Frontal cortex (tissue), 3 donors: ENCODE measurements at regions not wholly inside any gene's neighbourhood (a gene's known extent, or its start where the extent isn't known, plus 50 kb on each side); places are given as distances from the start of the nearest gene placed in this dataset.
A peak's percentile ranks its signal among the peaks of the same experiment; 100 is the strongest.

Experiments
- DNase-seq, 2 donors: peaks; one replicate each; pipeline ENCODE4 v3.0.0; 2012; ENCODE audit warnings: low spot score in 2 of 2
- FAIRE-seq: peaks from 2 replicates; lab custom pipeline; 2012; peaks lifted over from hg19 to GRCh38; lab: Jason Lieb, UNC
- donor health status: control.
- donor health status: control.
- donor health status: control.

DNA sequence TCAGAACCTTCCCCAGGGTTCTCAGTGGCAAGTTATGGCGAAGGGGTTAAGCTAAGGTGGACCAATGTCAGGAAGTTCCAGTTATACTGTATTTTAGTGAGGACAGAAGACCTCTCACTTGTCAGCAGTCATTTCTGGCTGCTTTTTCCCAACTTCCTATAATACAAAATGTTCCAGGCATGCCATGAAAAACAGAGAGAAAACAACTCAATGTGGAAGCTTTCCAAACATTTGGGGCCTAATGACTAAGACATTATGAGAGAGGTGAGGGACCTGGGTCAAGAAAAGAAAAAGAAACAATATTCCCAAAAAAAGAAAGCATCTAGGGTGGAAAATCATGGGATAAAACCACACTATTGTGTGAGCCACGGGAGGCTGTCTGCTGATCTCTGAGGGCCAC lies 99.9 kb upstream of the MAP3K4 start:
- DNase-seq (no peak), FAIRE-seq (no peak)

DNA sequence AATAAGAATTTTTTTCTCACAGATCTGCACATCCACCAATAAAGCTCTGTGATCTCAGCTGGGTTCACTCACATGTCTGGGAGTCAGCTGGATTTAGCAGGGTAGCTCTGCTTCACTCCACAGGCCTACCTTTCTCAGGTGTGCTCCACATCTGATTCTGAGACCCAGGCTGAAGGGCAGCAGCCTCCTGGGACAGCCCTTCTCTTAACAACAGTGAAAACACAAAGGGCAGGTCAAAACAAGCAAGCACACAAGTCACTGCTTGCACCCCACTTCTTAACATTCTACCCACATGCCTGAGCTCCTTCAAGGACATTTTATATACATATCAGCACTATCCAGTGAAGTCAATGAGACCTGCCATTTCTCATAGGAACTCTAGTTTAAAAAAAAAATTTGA lies 96.0 kb upstream of the MAP3K4 start:
- FAIRE-seq, result no peak
- DNase-seq, result no peak

DNA sequence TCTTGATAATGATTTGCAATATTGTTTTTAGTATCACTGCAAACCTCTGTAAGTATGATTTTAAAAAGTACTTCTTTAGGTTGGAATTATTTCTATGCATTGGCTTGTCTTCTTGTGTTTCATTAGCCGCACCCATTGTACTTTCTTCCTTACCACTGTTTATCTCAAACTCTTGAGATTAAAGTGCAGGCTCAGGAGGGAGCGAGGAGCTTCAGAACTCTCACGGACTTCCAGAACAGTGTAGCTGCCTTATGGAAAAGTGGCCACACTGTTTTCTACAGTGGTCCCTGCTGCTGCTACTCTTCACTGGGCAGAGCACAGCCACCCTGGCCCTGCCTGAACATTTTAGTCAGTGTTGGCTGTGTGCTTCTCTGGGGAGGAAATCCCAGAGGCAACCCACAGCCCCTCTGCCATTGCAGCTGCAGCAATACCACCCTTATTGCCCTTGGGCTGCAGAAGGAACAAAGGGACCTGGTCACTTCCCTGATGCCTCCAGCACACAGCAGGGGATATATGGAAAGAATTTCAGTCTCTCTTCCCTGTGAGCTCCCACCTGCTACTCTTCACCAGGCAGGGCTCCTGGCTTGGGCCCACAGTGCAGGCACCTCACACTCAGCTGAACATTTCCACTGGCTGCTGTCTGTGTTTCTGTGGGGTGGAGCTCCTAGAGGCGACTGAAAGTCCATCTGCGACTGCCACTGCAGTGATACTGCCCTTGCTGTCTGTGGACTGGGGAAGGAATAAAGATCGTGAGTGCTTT lies 91.7 kb upstream of the MAP3K4 start:
- FAIRE-seq (no peak), DNase-seq (no peak)

DNA sequence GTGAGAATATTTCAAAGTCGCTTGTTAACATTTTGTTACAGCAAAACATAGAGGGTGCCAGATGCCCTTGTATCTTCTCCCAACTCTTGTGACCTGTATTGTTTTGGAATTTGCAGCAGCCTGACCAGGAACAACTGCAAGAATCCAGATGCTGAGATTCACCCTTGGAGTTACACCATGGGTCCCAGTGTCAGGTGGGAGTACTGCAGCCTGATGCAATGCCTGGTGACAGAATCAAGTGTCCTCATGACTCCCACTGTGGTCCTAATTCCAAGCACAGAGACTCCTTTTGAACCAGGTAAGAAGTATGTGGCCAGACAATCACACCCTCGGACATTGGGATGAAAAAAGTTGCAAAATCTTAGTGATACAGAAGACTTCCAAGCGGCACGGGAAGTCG lies 79.6 kb upstream of the MAP3K4 start:
- no peak for DNase-seq
- no peak for FAIRE-seq

DNA sequence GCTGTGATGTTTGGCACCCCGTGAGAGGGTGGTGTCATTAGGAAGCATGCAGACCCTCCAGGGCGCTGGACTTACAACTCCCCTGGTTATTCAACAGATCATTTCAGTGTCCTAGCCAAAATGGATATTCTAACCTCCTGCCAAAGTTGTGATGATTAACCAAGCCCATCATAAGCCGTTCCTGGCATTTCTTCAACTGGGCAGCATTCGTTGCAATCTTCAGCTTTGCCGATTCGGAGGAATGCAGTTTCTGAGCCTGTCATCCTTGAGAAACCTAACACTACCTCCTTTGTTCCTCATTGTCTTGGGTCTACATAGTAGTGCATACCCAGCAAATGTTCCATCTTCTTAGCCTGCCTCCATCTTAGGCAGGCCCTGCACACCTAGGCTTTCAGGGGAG lies 79.2 kb upstream of the MAP3K4 start:
- FAIRE-seq (no peak), DNase-seq (no peak)

DNA sequence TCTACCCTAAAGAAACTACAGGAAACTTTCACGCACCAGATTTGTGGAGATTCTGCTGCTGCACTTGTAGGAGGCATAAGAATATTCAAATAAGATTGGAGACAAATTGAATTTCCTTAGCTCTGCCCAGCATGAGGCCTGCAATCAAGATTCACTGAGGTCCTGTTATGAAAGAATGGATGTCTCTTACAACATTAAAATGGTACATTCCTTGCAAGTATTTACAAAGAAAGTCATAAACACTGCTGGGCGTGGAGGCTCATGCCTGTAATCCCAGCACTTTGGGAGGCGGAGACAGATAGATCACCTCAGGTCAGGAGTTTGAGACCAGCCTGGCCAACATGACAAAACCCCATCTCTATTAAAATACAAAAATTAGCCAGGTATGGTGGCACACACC lies 74.0 kb upstream of the MAP3K4 start:
- FAIRE-seq (no peak), DNase-seq (no peak)

DNA sequence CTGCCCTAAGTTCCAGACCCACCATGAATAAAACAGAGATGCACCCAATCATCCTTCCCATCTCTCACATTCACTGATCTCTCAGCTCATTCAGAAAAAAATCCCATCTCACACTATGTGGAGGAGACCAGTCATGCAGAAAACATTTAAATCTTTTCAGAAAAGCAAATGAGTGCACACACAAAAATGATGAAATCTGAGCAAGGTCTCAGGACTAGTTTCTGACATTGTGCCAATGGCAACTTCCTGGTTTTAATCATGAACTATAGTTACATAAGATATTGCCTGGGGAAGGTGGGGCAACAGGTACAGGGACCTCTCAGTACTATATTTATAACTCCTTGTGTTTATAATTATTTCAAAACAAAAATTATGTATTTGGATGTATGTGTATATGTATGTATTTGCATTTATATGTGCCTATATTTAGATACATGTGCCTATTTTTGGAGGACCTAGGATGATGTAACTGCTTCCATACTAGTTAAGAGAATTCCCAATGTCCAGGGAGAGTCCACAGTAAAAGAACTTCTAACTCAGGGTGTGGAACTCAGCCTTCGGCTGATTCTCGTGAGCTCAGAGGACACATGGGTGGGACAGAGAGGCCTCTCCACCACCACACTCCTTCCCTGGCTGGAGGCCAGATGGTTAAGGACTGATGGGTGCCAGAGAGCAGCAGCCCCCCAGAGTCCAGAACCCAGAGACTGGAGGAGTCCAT lies 71.7 kb upstream of the MAP3K4 start:
- DNase-seq (no peak), FAIRE-seq (no peak)

DNA sequence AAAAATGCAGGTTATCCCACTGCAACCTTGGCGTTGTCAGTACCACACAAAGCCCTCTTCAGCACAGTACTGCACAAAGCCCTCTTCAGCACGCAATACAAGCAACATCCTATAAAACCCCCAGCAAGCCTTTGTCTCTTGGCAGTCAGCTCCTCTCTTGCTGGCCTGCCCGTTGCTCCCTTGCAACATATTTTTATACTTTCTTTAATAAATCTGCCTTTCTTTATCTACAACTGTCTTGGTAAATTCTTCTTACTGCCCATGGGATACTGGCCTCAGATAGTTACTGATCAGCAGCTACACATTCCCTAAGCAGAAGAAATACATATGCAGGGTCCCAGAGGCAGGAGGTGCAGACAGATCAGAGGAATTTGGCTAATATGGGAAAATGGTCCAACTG lies 70.5 kb upstream of the MAP3K4 start:
- DNase-seq (no peak), FAIRE-seq (no peak)

DNA sequence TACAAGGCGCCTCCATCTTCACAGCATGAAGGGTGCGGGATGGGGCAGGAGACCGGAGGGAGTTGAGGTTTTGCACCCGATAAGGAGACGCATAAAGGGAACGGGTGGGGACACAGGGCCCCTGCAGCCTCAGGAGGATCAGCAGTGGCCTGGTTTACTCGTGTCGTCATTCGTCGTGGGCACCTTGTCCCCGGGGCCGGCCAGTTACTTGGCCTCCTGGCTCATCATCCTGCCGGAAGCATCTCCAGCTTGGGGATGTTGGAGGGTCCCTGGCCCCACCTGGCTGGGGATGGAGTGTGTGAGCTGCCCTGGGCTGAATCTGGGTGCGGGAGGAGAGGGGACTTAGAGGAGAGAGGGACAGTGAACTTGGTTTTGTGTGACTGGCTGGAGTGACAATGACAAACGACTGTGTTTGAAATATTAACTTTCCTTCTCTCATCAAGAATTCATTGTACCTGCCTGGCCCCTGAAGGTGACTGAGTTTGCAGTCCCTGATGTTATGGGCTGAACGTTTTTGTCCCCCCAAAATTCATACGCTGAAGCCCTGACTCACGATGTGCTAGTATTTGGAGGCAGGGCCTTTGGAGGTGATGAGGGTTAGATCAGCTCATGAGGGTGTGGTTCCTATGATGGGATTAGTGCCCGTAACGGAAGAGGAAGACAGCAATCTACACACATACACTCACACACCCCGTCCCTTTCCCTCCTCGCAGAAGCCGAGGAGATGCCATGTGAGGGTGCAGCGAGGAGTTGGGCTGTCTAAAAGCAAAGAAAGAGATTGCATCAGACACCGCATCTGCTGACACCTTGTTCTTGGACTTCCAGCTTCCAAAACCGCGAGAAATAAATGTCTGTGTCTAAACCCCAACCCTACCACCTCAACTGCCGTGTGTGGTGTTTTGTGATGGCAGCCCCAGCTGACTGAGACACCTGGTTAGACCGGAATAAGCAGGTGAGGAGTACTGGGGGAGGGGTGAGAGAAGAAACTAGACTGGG lies 65.0 kb upstream of the MAP3K4 start:
- no peak for DNase-seq
- FAIRE-seq, result no peak

DNA sequence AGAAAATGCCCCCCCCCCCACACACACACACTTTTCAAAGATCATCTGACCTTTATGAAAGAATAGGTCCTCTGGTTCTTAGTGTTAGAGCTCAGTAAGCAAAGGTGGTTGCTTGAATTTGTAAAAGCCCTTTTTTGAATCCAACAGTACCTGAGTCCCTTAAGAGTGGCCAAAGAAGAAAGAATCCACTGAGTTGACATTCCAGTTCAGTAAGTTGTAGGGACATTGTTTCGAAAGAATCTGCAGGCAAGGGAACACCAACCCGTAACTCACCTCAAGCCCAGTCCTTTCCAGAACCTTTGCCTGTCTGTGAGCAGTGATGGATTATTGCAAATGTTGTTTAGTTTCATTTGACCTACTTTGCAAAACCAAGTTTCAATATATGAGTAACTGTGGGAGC lies 64.2 kb upstream of the MAP3K4 start:
- FAIRE-seq (no peak), DNase-seq (no peak)

DNA sequence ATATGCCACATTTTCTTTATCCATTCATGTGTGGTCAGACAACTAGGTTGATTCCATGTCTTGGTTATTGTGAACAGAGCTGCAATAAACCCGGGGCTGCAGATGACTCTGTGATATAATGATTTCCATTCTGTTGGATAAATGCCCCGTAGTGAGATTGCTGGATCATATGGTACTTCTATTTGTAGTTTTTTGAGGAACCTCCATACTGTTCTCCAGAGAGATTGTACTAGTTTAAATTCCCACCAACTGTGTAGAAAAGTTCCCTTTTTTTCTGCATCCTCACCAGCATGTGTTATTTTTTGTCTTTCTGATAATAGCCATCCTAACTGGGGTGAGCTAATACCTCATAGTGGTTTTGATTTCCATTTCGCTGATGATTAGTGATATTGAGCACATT lies 62.2 kb upstream of the MAP3K4 start:
- DNase-seq, result no peak
- FAIRE-seq, result no peak

DNA sequence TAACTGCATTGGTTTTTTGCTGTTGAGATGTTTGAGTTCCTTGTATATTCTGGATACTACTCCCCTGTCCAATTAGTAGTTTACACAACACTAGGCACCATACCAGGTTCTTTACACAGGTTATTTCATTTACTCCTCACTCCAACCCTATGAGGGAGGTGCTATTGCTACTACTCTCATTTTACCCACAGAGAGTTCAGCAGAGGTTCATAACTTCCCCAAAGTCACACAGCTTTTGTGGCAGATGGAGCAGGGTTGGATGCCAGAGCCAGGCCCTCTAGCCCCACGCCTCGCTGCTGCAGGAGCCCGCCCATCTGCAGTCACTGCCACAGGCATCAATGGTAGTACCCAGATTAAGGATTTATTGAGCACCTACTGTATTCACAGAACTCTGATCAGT lies 61.7 kb upstream of the MAP3K4 start:
- FAIRE-seq, result no peak
- DNase-seq, result no peak

DNA sequence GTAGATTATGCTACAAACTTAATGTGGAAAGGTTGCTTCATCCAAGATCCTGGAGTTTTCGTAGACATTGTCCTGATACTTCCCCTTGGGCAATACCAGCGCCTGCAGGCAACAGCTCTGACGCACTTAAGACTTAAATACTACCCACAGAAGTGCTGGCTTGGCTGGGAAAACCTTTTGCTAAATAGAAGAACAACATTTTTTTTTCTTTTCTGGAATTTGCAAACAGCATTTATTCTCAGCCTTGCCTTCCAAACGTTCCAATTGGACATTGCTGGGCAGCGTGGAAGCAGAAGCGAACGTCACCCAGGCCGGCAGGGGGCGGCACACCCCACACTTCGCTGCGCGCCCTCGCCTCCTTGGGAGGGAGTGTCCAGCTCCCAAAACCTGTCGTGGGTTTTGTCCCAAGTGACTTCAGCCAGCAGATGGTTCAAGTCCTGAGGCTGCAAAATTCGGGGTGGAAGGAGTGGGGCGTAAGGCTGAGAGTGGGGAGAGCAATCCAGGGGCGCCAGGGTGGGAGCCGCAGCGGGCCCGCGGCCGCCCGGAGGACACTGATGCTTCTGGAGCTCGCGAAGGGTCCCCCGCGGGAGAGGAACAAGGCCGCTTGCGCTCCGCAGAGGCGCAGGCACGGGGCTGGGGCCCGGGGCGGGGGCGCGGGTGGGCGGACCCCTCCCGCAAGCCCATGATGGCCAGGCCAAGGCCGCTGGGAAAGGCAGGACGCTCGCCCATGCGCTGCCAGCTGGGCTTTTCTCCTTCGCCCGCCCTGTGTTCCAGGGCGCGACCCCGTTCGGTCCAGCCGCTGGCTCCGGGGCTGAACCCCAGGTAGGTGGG lies 60.8 kb upstream of the MAP3K4 start:
- FAIRE-seq (no peak), DNase-seq (peak; percentile 78 to 84)

DNA sequence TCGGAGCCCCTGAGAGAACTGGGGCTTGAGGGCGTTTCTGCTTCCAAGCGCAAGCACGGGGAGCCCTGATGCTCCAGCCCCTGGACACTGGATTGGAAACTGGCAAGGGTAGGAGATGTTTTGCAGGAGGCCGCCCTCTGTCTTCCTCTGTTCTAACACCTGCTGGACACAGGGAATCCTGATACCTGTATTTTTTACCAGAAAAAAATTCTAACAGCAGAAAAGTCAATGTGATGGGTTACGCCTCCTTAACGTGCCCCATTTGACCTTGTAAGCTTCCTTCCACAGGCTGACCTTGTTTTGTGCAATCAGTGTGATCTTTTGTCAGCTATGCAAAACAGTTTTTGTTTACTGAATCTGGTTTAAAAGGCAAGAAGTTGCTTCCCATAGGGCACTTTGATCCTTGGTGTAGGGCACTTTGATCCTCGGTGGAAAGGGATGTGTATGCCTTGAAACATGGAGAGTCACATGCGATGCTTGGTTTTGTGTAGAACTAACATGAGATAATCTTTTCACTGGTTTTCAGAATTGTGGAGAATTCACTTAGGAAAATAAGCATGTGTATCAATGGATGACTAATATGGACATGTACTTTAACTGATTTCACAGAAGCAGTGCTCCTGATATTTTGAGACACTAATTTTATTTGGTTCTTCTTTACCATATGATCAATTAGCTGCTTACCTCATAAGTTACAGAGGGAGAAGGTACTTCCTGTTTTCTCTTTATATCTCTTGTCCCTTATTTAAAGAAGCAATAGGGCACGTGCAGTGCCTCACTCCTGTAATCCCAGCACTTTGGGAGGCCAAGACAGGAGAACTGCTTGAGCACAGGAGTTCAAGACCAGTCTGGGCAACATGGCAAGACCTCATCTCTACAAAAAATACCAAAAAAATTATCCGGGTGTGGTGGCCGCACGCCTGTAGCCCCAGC lies 59.9 kb upstream of the MAP3K4 start:
- FAIRE-seq (no peak), DNase-seq (no peak)

DNA sequence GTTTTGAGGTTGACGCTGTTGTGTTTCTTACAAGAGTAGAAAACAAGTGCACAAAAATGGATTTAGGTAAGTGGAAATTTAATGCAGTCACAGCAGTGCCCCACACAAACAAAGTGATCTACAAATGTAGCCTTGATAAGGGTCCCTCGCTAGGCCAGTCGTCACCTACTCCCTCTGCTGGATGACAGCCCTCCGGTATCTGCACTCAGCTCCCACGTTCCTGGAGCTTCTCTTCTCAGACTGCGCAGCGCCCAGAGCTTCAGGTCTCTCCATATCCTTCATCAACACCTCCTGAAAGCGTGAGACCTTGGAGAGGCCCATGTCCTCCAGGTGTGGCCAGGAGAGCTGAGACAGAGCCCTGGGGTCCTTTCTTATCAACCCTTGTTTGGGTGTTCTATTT lies 58.3 kb upstream of the MAP3K4 start:
- FAIRE-seq (no peak), DNase-seq (no peak)

DNA sequence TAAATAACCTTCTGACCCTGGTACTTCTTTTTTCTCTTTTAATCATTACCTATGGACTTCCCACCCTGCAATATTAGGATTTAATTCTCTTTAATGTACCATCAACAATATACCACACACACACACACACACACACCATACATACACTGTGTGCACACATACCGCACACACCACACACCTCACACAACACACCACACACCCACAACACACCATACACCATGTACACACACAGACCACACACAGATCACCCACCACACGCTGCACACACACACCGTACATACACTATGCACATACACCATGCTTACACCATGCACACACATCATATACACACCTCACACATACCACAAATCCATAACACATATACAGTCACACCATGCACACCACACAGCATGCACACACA lies 57.4 kb upstream of the MAP3K4 start:
- no peak for FAIRE-seq
- DNase-seq, result no peak

DNA sequence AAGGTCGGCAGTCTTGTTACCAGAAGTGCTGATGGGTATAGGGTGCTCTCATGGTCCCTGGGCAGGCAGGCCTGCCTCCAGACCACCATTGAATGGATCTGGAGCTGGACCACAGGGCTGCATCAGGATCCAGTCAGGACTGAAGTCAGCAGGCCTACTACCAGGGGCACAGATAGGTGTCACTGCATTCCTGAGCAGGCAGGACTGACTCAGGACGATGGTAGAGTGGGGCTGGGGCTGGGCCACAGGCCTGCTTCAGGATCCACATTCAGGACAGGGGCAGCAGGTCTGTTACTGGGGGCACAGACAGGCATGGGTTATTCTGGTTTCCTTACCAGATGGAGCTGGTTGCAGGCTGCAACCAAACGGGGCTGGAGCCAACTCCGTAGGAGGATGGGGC lies 51.4 kb upstream of the MAP3K4 start:
- FAIRE-seq (no peak), DNase-seq (no peak)
